Cardiac fibroblast (primary cell): ENCODE measurements at regions not wholly inside any gene's neighbourhood (a gene's known extent, or its start where the extent isn't known, plus 50 kb on each side); places are given as distances from the start of the nearest gene placed in this dataset.

Source experiments
- DNase-seq, 2 donors: peaks; one replicate each; pipeline versions ENCODE4 v3.0.0 to v3.0.0-alpha.2; 2010; ENCODE audit warnings: low read depth in 2 of 2
- H3K4me3 ChIP-seq, 2 donors: replicated peaks in 1 of 2; 1 replicate in 1 of 2; 2 replicates in 1 of 2; pipeline ENCODE4 v1.5.1; 2011; ENCODE audit warnings: low read depth in 2 of 2, low read length in 2 of 2, mild to moderate bottlenecking in 2 of 2, moderate library complexity in 1 of 2
- TF ChIP-seq, protein P1 (sequence below): IDR thresholded peaks from one replicate; pipeline ENCODE4 v1.5.1; 2011; ENCODE audit warnings: low read depth, mild to moderate bottlenecking, low read length, inconsistent platforms

DNA sequence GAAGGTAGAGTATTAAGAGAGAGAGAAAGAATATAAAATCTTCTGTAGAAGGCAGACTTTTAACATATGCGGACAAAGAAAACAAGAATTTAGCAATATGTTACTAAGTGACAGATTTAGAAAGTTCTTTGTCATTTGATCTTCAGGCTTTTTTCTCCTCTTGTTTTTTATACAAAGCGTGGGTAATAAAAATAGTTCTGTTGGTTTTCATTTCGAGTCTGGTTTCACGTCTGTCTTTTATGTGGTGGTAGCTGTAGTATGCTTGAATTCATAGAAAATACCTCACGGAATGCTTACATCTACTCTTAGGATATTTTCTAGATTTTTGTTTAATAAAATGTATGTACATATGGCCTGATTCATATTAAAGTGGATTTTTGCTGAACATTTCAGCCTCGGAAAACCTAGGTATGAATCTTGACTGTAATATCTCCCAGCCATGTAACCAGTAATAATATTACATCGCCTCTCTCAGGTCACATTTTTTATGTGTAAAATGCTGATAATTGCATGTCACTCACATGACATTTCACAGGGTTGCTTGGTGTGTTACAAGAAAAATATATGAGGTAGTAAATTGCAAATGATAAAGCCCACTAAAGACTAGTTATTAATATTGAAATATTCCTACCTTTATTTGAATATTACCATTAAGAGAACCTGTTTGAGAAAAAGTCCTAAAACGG is 72.5 kb upstream of the TAF11L2 start:
- TF ChIP-seq, protein P1, sequence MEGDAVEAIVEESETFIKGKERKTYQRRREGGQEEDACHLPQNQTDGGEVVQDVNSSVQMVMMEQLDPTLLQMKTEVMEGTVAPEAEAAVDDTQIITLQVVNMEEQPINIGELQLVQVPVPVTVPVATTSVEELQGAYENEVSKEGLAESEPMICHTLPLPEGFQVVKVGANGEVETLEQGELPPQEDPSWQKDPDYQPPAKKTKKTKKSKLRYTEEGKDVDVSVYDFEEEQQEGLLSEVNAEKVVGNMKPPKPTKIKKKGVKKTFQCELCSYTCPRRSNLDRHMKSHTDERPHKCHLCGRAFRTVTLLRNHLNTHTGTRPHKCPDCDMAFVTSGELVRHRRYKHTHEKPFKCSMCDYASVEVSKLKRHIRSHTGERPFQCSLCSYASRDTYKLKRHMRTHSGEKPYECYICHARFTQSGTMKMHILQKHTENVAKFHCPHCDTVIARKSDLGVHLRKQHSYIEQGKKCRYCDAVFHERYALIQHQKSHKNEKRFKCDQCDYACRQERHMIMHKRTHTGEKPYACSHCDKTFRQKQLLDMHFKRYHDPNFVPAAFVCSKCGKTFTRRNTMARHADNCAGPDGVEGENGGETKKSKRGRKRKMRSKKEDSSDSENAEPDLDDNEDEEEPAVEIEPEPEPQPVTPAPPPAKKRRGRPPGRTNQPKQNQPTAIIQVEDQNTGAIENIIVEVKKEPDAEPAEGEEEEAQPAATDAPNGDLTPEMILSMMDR, result no peak
- H3K4me3 ChIP-seq, result no peak overlapping the region
- DNase-seq, result no peak

DNA sequence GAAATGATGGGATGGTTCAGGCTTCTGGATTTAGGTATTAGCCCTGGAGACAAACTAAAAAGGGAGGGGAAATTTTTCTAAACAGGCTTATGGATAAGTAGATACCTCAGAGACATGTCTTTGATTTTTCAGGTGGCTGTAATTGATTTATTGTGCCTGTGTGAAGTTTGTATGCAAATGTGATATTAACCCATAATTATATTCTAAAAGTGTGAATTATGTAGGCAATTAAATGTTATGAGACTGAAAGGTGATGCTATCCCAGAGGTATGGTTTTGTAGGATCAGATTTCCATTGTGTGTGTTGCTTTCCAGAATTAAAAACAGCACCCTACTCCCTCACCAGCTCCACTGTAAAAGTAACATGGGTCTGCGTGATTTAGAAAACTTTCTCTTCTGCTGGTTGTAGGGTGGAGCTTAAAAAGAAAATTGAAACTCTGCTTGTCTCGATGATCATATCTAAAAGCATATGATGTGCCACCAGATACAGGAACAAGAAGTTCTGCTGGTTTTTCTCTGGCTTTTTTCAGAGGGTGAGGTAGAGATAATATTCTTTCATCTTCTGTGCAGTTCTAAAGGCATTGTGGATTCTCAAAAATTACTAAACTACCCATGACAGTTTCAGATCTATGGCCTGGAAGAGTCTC is 71.8 kb upstream of the TAF11L2 start:
- no peak overlapping the region for H3K4me3 ChIP-seq
- TF ChIP-seq, protein P1, result no peak
- DNase-seq, result no peak

GRCh38 chr5:17428176-17428800 is 69.7 kb upstream of the TAF11L2 start:
- TF ChIP-seq, protein P1, result no peak
- DNase-seq, result no peak
- H3K4me3 ChIP-seq, result no peak overlapping the region

DNA sequence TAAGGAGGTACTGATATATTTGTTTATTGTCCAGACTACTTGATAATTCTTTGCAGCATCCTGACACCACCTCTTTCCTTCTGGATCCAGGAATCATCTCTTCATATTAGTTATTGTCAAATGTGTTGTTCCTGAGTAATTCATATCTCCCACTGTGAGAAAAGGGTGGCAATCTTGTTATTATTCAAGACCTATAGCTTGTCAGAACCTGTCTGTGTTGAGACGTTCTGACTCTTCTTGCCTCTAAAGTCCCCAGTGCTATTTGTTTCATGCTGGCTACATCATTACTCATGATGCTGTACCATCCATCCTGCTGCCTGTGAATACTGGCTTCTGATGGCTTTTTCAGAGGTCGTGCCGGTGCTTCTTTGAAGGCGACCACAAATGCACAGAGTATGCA is 68.7 kb upstream of the TAF11L2 start:
- no peak for DNase-seq
- TF ChIP-seq, protein P1, result no peak
- H3K4me3 ChIP-seq, result no peak overlapping the region

GRCh38 chr5:17430241-17430640 is 67.8 kb upstream of the TAF11L2 start:
- TF ChIP-seq, protein P1, result no peak
- no peak overlapping the region for H3K4me3 ChIP-seq
- DNase-seq, result no peak

GRCh38 chr5:17431272-17432050 is 66.6 kb upstream of the TAF11L2 start:
- TF ChIP-seq, protein P1, result no peak
- no peak overlapping the region for H3K4me3 ChIP-seq
- no peak for DNase-seq
